Heart right ventricle (tissue), 16 donors: ENCODE measurements at regions not wholly inside any gene's neighbourhood (a gene's known extent, or its start where the extent isn't known, plus 50 kb on each side); places are given as distances from the start of the nearest gene placed in this dataset.

Experiments
- ATAC-seq, 8 donors: fragments of 200-7000 bp; cut with Tn5 transposase; one replicate each; pipeline ENCODE4 v1.9.1; 2020; ENCODE audit warnings: mild to moderate bottlenecking in 8 of 8, moderate library complexity in 8 of 8, moderate number of reproducible peaks in 1 of 8
- DNase-seq, 2 donors: peaks; one replicate each; pipeline ENCODE4 v3.0.0-alpha.2; 2020
- H3K27ac ChIP-seq, 10 donors: fragments of 200-600 bp; sonication (generic) in 2 of 10; one replicate each; pipeline versions ENCODE4 v1.5.0 to v1.8.0; 2020 to 2022; ENCODE audit warnings: mild to moderate bottlenecking in 3 of 10
- H3K27me3 ChIP-seq, 7 donors: fragments of 200-600 bp; one replicate each; pipeline ENCODE4 v1.8.0; 2021 to 2022; ENCODE audit warnings: mild to moderate bottlenecking in 2 of 7
- H3K36me3 ChIP-seq, 9 donors: fragments of 200-600 bp; sonication (generic) in 1 of 9; one replicate each; pipeline versions ENCODE4 v1.5.0 to v1.8.0; 2020 to 2022; ENCODE audit warnings: mild to moderate bottlenecking in 2 of 9
- H3K4me1 ChIP-seq, 9 donors: fragments of 200-600 bp; sonication (generic) in 1 of 9; one replicate each; pipeline versions ENCODE4 v1.5.0 to v1.8.0; 2020 to 2022; ENCODE audit warnings: mild to moderate bottlenecking in 4 of 9
- H3K4me3 ChIP-seq, 10 donors: fragments of 200-600 bp; sonication (generic) in 2 of 10; one replicate each; pipeline versions ENCODE4 v1.5.0 to v1.8.0; 2020 to 2022; ENCODE audit warnings: mild to moderate bottlenecking in 7 of 10, moderate library complexity in 2 of 10
- H3K9me3 ChIP-seq, 11 donors: fragments of 200-600 bp in 10 of 11; sonication (generic) in 2 of 11; one replicate each; pipeline versions ENCODE4 v1.5.0 to v1.8.0; 2013 to 2022; ENCODE audit warnings: mild to moderate bottlenecking in 2 of 11, control low read depth in 1 of 11, moderate library complexity in 1 of 11
- CTCF ChIP-seq, 9 donors: fragments of 200-600 bp; sonication (generic) in 2 of 9; IDR thresholded peaks; one replicate each; pipeline versions ENCODE4 v1.5.0 to v1.8.0; 2021 to 2022; ENCODE audit warnings: antibody characterized with exemption in 9 of 9, mild to moderate bottlenecking in 5 of 9, moderate library complexity in 1 of 9
- WGBS, 2 donors: extraction: QIAGEN DNeasy Blood & Tissue Kit; methylation state at CpG; one replicate each; pipeline ENCODE4 v1.1.7; 2013; ENCODE audit warnings: inconsistent platforms in 1 of 2; 5-methylcytosine and 5-hydroxymethylcytosine counted together
- intact Hi-C, 10 donors: fragments of 100-400 bp; cut with DNase I; formaldehyde crosslinking; loops; one replicate each; pipeline versions ENCODE4 v1.11.1 to v1.14.2; 2022
- donor health status: Arrhythmogenic right ventricular cardiomyopathy.
- donor health status: ischemic (EF 13 %, LVEDD 7.1; RV severe dilation, severe dysfunction).
- donor health status: healthy with polysubstance abuse.
- donor health status: DM: no; HTN: yes; CAD: no.
- donor health status: DM: no; HTN: no; CAD: no.
- donor health status: ischemic (EF 25% LVEDD 6.9; RV normal size, moderate dysfunction).
- donor health status: ischemic (EF 25% LVEDD 5.7; RV mildly dilated, moderate dysfunction).
- donor health status: healthy.
- donor health status: DM: yes; HTN: yes; CAD: no.
- donor health status: Ischemic cardiomyopathy.
- donor health status: ischemic (EF 35%, LVEDD 5.7; RV mildly dilated, moderate dysfunction).
- donor health status: nonischemic (EF 11% LVEDD 7.7; RV severe dilation, severe dysfunction).
- donor health status: DM: yes; HTN: yes; CAD: no.
- donor health status: PGD.
- donor health status: ischemic (EF 29% LVEDD 5.4; RV normal size, mild dysfunction).
- donor health status: nonischemic (EF 23%, LVEDD 6.1; RV moderate dilation, normal function).

GRCh38 chr11:112783945-112784322 is 177.3 kb upstream of the NCAM1 start:
- Histone ChIP-seq H3K36me3 (no peaks in the 10 kb centered on the region), H3K4me1 (peaks cover 17 to 57% (median 45%) of the 10 kb centered on the region in 9 donors), H3K9me3 (no peaks in the 10 kb centered on the region), H3K4me3 (peak overlapping the region in 1 of 10 donors; percentile 21), H3K27ac (peak overlapping the region; percentile 31 to 87 (median 70)), H3K27me3 (peaks cover 0 to 5% (median 0%) of the 10 kb centered on the region in 7 donors)
- ATAC-seq (no peak), DNase-seq (no peak)
- WGBS, 2 donors: 87 to 92% methylated on average over 4 of the region's 4 CpGs
- intact Hi-C loops: loop anchor here in 6 of 10 donors (5.0 to 10.0 kb wide), 5 partner anchors 129 to 501 kb away; no protein-coding TSS in a partner anchor
- TF ChIP-seq CTCF (IDR thresholded peaks at IDR 0.05): no peak

DNA sequence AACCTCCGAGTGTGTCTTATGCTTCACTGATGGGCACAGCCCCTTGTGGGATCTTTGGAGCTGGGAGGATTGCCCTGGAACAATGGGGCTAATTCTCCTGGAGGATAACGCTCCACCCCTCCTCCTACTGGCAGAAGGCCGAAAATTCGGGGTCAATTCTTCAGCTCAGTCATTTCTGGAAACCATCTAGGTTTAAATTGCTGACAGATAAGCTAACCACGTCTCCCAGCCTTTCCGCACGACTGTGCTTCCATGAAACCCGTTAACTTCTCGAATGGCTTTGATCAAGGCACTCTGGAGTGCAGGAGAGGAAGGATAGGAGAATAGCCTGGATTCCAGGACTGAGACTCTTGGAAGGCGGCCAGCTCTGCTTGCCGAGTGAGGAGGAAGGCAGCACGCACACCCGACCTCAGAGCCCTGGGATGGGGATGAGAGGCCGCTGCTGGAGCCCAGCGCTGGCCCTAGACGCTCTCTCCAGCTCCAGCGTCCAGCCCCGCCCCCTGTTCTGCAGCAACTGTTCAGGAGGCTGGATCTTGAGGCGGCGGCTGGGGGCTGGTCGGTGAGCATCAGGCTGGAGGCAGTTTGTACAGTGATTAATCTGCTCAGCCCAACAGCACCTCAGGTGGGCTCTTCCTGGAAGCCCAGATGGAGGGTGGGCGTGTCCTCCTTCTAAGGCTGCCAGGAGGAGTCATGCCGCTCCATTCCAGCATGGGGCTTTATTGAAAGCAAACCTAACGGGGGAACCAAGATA is 176.7 kb upstream of the NCAM1 start:
- 10 to 19% methylated on average over 24 of the region's 24 CpGs for WGBS, 2 donors
- Histone ChIP-seq H3K36me3 (no peaks in the 10 kb centered on the region), H3K9me3 (no peaks in the 10 kb centered on the region), H3K27ac (peak overlapping the region; percentile 31 to 87 (median 70)), H3K27me3 (peaks cover 0 to 5% (median 0%) of the 10 kb centered on the region in 7 donors), H3K4me1 (peaks cover 17 to 52% (median 45%) of the 10 kb centered on the region in 9 donors), H3K4me3 (peak overlapping the region in 8 of 10 donors; percentile 4 to 37 (median 22))
- intact Hi-C loops: loop anchor here in 6 of 10 donors (5.0 to 10.0 kb wide), 5 partner anchors 130 to 500 kb away; no protein-coding TSS in a partner anchor
- DNase-seq (peak; percentile 67 to 68), ATAC-seq (peak; percentile 61 to 88 (median 79))
- TF ChIP-seq CTCF (IDR thresholded peaks at IDR 0.05): peak in 1 of 9 donors; percentile 7

DNA sequence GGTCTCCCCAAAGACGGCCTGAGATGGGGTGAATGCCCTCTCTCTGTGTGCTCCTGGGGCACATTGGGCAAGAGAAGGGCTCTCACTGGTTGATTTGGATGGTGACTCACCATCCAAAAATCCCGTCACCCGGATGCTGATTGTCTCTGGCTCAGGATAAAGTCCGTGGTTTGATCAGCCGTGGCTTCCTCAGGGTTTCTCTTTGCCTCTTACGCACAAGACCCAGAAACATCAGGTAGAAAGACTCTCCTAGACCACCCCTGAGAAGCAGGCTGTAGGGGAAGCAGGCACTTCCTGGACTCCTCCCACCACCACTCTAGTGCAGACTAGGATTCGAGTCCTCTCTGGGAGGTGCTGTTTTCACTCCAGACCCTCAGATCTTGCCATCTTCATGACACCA is 176.1 kb upstream of the NCAM1 start:
- no peaks in the 10 kb centered on the region for H3K9me3 ChIP-seq
- intact Hi-C loops: loop anchor here in 5 of 10 donors (10.0 kb wide), 4 partner anchors 130 to 500 kb away; no protein-coding TSS in a partner anchor
- DNase-seq (no peak), ATAC-seq (peak; percentile 30 to 64 (median 48))
- no peaks in the 10 kb centered on the region for H3K36me3 ChIP-seq
- H3K27ac ChIP-seq: peak overlapping the region in 9 of 10 donors; percentile 31 to 87 (median 71)
- WGBS, 2 donors: 19 to 24% methylated on average over 7 of the region's 7 CpGs
- peak overlapping the region in 8 of 10 donors; percentile 4 to 37 (median 22) for H3K4me3 ChIP-seq
- peaks cover 0 to 5% (median 0%) of the 10 kb centered on the region in 7 donors for H3K27me3 ChIP-seq
- H3K4me1 ChIP-seq: peaks cover 17 to 47% (median 43%) of the 10 kb centered on the region in 9 donors
- no peak for TF ChIP-seq CTCF (IDR thresholded peaks at IDR 0.05)

GRCh38 chr11:112785719-112786118 is 175.5 kb upstream of the NCAM1 start:
- Histone ChIP-seq H3K27ac (peak overlapping the region in 8 of 10 donors; percentile 46 to 87 (median 73)), H3K4me1 (peaks cover 12 to 42% (median 37%) of the 10 kb centered on the region in 9 donors), H3K4me3 (no peak overlapping the region), H3K36me3 (no peaks in the 10 kb centered on the region), H3K27me3 (peaks cover 0 to 5% (median 0%) of the 10 kb centered on the region in 7 donors), H3K9me3 (no peaks in the 10 kb centered on the region)
- TF ChIP-seq CTCF (IDR thresholded peaks at IDR 0.05): no peak
- ATAC-seq: peak; percentile 23 to 74 (median 54)
- DNase-seq: peak in 1 of 2 donors; percentile 53
- 22 to 36% methylated on average over 3 of the region's 3 CpGs for WGBS, 2 donors
- intact Hi-C loops: loop anchor here in 5 of 10 donors (10.0 kb wide), 4 partner anchors 131 to 499 kb away; no protein-coding TSS in a partner anchor
